Tibial nerve (tissue), 3 donors: ENCODE measurements at regions not wholly inside any gene's neighbourhood (a gene's known extent, or its start where the extent isn't known, plus 50 kb on each side); places are given as distances from the start of the nearest gene placed in this dataset.

Experiments used
- POLR2A ChIP-seq, 2 donors: fragments of 450-650 bp; IDR thresholded peaks; one replicate each; pipeline ENCODE4 v1.6.1; 2017; ENCODE audit warnings: antibody characterized with exemption in 2 of 2, mild to moderate bottlenecking in 2 of 2, moderate library complexity in 2 of 2
- TF ChIP-seq, protein P1 (sequence below), 5 experiments: fragments of 200-600 bp in 3 of 5; fragments of 450-650 bp in 2 of 5; sonication (generic) in 3 of 5; IDR thresholded peaks; one replicate each; pipeline ENCODE4 v1.5.1; 2016 to 2019; ENCODE audit warnings: antibody characterized with exemption in 5 of 5, mild to moderate bottlenecking in 3 of 5, moderate library complexity in 2 of 5

DNA sequence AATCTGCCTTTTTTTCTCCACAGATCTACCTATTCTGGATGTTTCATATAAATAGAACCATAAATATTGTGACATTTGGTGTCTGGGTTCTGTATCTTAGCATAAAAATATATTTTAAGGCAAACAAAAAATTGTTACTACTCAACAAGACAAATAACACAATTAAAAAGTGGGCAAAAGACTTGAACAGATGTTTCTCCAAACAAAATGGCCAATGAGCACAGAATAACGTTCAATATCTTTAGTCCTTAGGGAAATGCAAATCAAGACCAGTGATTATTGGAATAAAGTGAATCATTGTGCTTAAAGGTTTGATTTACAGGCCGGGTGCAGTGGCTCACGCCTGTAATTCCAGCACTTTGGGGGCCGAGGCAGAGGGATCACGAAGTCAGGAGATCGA is 1331.3 kb downstream of the AACS start:
- TF ChIP-seq, protein P1, sequence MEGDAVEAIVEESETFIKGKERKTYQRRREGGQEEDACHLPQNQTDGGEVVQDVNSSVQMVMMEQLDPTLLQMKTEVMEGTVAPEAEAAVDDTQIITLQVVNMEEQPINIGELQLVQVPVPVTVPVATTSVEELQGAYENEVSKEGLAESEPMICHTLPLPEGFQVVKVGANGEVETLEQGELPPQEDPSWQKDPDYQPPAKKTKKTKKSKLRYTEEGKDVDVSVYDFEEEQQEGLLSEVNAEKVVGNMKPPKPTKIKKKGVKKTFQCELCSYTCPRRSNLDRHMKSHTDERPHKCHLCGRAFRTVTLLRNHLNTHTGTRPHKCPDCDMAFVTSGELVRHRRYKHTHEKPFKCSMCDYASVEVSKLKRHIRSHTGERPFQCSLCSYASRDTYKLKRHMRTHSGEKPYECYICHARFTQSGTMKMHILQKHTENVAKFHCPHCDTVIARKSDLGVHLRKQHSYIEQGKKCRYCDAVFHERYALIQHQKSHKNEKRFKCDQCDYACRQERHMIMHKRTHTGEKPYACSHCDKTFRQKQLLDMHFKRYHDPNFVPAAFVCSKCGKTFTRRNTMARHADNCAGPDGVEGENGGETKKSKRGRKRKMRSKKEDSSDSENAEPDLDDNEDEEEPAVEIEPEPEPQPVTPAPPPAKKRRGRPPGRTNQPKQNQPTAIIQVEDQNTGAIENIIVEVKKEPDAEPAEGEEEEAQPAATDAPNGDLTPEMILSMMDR (IDR thresholded peaks at IDR 0.05): no peak
- TF ChIP-seq POLR2A (IDR thresholded peaks at IDR 0.05): no peak
